Myocyte (in vitro differentiated cells): ENCODE measurements at regions not wholly inside any gene's neighbourhood (a gene's known extent, or its start where the extent isn't known, plus 50 kb on each side); places are given as distances from the start of the nearest gene placed in this dataset.
"Not testable (repeated sequence)": the region's sequence is repeated elsewhere in the genome, so short reads cannot be mapped to it uniquely, and the experiment has no call there.

Experiments used
- DNase-seq: peaks from one replicate; pipeline ENCODE4 v3.0.0-alpha.2; 2012; ENCODE audit warnings: low read depth

GRCh38 chr12:115374480-115375185, 690.7 kb upstream of the TBX3 start:
- DNase-seq, result no peak

GRCh38 chr12:115371711-115372110, 687.7 kb upstream of the TBX3 start:
- DNase-seq, result no peak

GRCh38 chr12:115370650-115371049, 686.7 kb upstream of the TBX3 start:
- DNase-seq, result no peak

- no peak for DNase-seq
These were observed 686.2 kb upstream of the TBX3 start for GRCh38 chr12:115370207-115370606.

- not testable (repeated sequence) for DNase-seq
These were observed 682.3 kb upstream of the TBX3 start for GRCh38 chr12:115366277-115366676.

- DNase-seq, result not testable (repeated sequence)
These were observed 681.8 kb upstream of the TBX3 start for GRCh38 chr12:115365765-115366164.

- DNase-seq, result no peak
These were observed 680.9 kb upstream of the TBX3 start for GRCh38 chr12:115364921-115365320.

- DNase-seq, result no peak
These were observed 678.5 kb upstream of the TBX3 start for GRCh38 chr12:115362339-115362976.

GRCh38 chr12:115357681-115358080, 673.7 kb upstream of the TBX3 start:
- no peak for DNase-seq

- no peak for DNase-seq
These were observed 671.3 kb upstream of the TBX3 start for GRCh38 chr12:115355301-115355700.

GRCh38 chr12:115354007-115354890, 670.3 kb upstream of the TBX3 start:
- DNase-seq, result peak; percentile 46

- DNase-seq, result no peak
These were observed 669.5 kb upstream of the TBX3 start for GRCh38 chr12:115353467-115353866.

- no peak for DNase-seq
These were observed 667.6 kb upstream of the TBX3 start for GRCh38 chr12:115351514-115352077.

- DNase-seq, result no peak
These were observed 665.7 kb upstream of the TBX3 start for GRCh38 chr12:115349711-115350110.

- no peak for DNase-seq
These were observed 664.3 kb upstream of the TBX3 start for GRCh38 chr12:115348301-115348700.

GRCh38 chr12:115343601-115344000, 659.6 kb upstream of the TBX3 start:
- no peak for DNase-seq

- no peak for DNase-seq
These were observed 659.0 kb upstream of the TBX3 start for GRCh38 chr12:115343008-115343407.

GRCh38 chr12:115341442-115341841, 657.5 kb upstream of the TBX3 start:
- DNase-seq, result peak; percentile 66

- DNase-seq, result no peak
These were observed 654.8 kb upstream of the TBX3 start for GRCh38 chr12:115338566-115339294.

- DNase-seq, result peak; percentile 22
These were observed 653.9 kb upstream of the TBX3 start for GRCh38 chr12:115337693-115338543.
